HG03135 (cell line): ENCODE measurements at regions not wholly inside any gene's neighbourhood (a gene's known extent, or its start where the extent isn't known, plus 50 kb on each side); places are given as distances from the start of the nearest gene placed in this dataset.
A peak's percentile ranks its signal among the peaks of the same experiment; 100 is the strongest.

Experiments used
- ATAC-seq: cut with Tn5 transposase; IDR thresholded peaks from one replicate; pipeline ENCODE4 v1.9.1; 2021; ENCODE audit warnings: mild to moderate bottlenecking, moderate library complexity; ENCODE audit not compliant: unreplicated experiment

DNA sequence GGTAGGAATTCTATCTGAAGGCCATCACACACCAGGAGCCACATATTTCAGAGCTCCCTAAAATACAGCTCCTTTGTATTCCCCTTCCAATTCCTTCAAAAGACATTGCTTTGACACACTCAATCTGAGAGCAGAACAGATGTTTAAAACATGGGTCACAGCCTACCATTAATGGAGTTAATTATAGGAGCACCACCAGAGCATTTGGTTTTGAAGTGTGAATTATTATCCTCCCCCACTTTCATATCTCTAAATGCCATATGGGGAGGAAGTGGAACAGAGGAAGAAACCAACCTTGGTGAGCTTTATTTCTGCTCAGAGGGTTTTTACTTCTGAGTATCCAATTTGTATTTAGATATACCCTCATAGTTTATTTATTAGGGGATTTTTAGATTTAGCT, 50.7 kb upstream of the TNFRSF21 start:
- peak; percentile 57 for ATAC-seq

DNA sequence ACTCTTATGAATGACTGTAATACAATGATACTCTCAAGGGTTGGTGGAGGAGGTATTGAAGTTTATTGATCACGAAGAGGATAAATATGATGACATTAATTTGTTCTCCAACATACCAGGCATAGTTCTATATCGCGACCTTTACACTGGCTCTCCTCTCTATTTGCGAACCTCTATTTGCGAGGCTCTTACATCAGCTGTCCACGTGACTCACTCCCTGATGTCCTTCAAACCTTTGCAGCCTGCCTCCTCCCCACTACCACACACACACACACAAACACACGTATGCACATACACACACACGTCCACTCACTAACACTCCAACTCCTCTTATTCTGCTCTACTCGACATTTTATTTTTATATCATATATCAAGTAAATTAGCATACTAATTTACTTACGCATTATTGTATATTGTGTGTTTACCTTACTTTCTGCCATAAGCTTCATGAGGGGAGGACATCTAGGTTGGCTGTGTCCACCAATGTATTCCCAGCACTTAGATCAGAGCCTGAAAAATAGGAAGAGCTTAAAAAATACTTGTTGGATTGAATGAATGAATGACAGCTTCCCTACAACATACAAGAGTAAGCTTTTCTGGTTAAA, 53.3 kb upstream of the TNFRSF21 start:
- no peak for ATAC-seq

DNA sequence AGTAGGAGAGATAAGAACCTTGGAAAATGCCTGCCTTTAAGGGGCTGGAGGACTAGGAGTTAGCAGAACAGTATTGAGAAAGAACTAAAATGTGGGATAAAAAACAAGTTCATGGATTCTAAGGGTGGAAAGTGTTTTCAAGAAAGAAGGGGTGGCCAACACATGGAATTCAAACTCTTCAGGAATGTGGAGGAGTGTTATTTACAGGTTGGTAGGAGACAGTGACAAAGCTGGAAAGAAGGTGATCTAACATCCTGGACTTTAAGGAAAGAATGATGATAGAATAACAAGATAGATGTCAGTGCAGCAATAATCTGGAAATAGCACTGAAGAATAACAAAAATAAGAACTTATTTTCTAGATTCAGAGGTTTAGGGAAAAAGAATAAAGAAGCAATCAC, 54.0 kb upstream of the TNFRSF21 start:
- ATAC-seq: no peak

DNA sequence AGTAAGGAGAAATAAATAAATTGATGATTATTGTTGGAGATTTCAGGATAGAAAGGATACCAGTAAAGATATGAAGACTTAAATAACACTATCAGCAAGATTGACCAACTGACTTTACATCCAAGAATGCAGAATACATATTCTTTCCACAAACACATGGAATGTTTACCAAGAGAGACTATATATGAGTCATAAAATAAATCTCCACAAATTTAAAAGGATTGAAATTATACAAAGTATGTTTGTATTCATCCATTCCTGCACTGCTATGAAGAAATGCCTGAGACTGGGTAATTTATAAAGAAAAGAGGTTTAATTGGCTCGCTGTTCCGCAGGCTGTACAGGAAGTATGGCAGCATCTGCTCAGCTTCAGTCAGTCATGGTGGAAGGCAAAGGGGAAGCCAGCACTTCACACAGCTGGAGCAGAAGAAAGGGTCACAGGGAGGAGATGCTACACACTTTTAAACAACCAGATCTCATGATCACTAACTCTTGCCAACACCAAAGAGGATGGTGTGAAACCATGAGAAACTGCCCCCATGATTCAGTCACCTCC, 56.7 kb upstream of the TNFRSF21 start:
- ATAC-seq: no peak

DNA sequence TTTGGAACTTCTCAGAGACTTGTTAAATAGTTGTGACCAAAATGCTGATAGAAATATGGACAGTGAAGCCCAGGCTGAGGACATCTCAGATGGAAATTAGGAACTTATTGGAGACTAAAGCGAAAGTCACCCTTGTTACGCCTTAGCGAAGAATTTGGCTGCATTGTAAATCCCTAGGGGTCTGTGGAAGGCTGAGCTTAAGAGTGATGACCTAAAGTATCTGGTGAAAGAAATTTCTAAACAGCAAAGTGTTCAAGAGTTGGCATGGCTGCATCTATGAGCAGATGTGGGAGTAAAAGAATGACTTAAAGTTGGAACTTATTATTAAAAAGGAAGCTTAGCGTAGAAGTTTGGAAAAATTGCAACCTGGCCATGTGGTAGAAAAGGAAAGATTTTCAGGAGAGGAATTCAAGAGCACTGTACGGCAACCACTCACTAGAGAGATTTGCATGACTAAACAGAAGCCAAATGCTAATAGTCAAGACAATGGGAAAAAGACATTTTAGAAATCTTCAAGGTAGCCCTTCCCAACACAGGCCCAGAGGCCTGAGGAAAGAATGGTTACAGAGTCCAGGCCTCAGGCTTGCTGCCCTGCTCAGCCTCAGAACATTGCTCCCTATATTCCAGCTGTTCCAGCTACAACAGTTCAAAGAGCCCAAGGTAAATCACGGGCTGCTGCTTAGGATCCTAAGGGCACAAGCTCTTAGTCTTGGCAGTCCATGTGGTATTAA, 61.6 kb upstream of the TNFRSF21 start:
- ATAC-seq: no peak

DNA sequence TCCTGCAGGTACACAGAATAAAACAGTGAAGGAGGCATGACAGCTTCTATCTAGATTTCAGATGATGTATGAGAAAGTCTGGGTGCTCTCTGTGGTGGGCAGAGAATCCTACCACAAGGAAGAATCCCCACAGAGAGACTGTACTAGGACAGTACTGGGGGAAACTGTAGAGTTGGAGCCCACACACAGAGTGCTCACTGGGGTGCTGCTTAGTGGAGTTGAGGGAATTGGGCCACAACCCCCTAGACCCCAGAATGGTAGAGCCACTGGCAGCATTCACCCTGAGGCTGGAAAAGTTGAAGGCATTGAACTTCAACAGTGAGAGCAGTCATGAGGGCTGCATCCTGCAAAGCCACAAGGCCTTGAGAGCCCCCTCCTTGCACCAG, 62.2 kb upstream of the TNFRSF21 start:
- ATAC-seq: no peak

DNA sequence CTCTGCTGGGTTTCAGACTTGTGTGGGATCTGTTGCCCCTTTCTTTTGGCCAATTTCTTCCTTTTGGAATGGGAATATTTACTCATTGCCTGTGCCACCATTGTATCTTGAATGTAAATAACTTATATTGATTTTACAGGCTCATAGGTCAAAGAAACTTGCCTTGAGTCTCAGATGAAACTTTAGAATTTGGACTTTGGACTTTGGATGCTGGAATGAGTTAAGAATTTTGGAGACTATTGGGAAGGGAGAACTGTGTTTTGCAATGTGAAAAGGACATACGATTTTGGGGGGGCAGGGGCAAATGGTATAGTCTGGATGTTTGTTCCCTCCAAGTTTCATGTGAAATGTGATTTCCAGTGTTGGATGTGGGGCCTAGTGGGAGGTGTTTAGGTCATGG, 62.6 kb upstream of the TNFRSF21 start:
- ATAC-seq: no peak

DNA sequence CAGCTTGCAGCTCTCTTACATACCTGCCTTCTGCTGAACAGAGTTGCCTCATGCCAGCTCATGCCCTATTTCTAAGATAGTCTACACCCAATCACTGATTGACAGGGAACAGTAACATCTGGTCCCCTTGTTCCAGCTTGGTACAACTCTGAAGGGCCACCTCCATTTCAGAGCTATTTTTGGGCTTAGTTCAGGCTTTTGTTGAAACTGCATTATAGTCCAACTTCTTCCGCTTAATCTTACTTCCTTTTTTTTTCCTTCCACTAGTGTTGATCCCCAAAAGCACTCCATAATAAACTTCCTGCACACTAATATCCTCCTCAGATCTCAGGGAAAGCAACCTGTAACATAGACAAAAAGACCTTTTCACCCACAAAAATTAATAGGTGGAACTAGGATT, 65.7 kb upstream of the TNFRSF21 start:
- ATAC-seq: no peak

DNA sequence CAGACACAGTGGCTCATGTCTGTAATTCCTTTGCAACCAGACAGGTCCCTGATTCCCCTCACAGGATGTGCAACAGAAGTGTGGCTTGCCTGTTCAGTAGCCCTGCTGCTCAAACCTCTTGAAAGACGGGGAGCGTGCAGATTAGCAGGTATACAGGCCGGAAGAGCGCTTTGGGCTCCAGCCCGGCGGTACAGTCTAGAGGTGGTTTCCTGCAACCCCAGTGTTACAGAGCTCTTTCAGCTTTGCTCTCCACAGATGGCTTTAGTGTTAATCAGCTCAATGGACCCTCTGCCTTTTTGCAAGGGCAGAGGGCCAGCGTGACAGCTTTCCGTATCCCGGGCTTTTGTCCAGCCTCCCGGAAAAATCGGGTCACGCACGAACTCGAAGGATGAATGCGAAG, 67.2 kb upstream of the TNFRSF21 start:
- no peak for ATAC-seq

DNA sequence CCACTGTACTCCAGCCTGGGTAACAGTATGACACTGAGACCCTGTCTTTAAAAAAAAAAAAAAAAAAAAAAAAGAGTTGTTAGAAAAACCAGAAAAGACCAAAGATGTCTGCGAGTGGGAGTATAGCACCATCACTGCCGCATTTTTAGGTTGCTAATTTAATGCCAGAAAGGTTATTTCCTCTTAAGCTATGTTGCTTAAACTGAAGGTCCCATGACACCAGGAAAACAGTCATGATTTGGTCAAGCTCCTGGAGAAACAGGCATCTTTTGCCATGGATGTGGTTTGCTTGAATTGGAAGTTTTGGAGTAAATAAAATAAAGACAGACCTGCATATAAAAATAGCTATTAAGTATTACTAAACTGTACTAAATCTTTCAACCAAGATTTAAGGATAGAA, 68.3 kb upstream of the TNFRSF21 start:
- ATAC-seq: no peak

DNA sequence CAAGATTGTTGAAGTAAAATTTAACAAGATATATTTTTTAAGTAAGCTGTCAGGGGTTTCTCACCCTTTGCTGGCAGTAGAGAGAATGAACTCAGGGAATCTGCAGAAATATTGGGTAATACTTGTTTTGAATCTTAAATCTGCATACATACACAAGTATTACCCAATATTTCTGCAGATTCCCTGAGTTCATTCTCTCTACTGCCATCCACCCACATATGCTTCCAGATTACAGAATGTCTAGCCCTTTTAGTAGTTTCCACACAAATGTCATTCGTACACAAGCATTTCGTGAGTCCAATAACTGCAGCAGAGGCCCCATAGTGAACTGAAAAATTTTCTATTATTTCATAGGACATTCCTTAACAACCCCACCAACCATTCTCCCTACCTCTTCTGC, 69.6 kb upstream of the TNFRSF21 start:
- no peak for ATAC-seq

DNA sequence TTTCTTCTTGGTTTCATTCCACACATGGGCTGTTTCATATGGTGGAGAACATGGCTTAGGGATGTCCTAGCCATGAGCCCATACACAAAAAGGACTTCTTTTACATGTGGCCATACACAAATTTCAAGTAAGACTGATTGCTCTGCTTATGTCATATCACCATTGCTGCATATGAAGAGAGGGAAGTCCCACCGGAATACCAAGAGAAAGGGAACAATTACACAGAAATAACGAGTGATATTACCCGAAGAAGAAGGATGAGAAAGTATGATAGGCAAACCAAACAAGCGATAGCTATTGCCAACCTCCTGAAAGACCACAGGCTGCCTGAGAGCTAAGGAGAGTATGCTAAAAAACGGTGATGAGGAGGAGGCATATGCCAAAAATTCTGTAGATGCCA, 70.5 kb upstream of the TNFRSF21 start:
- no peak for ATAC-seq

DNA sequence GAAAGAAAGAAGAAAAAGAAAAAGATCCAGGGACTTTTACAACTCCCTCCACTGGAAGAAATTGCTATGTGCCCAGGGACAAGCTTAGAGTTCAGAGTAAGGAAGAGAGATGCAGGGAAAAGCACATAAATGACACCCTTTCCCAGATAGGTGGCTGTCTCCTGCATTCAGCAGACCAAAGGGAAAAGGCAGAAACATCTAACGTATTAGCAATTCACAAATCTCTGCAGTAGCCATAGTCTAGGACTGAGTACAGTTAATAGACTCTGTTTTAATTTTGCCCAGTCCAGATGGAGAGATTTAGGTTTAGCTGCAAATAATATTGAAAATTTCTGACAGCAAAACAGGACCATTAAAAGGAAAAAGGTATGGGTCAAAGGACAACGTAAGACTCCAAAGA, 71.3 kb upstream of the TNFRSF21 start:
- no peak for ATAC-seq

DNA sequence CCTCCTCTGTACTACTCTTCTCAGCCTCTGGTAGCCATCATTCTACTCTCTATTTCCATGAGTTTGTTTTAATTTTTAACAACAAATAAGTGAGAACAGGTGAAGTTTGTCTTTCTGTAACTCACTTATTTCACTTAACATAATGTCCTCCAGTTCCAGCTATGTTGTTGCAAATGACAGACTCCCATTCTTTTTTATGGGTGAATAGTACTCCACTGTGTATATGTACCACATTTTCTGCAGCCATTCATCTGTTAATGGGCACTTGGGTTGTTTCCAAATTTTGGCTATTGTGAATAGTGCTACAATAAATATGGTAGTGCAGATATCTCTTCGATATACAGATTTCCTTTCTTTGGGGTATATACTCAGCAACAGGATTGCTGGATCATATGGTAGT, 73.7 kb upstream of the TNFRSF21 start:
- no peak for ATAC-seq

DNA sequence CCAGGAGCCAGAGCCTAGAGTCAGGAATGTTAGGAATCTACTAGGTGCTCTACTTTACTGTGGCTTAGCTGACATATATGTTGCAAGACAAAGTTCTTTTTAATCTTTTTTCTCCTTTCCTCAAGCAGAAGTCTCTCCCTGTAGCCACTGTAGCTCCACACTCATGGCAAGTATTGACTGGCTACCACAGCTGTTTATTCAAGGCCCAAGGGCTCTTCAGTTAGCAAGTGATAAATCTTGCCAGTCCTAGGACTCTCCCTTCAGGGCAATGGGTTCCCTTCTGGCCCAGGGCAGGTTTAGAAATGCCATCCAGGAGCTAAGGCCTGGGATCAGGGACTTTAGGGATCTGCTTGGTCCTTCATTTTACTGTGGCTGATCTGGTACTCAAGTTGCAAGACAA, 82.0 kb upstream of the TNFRSF21 start:
- ATAC-seq: no peak

DNA sequence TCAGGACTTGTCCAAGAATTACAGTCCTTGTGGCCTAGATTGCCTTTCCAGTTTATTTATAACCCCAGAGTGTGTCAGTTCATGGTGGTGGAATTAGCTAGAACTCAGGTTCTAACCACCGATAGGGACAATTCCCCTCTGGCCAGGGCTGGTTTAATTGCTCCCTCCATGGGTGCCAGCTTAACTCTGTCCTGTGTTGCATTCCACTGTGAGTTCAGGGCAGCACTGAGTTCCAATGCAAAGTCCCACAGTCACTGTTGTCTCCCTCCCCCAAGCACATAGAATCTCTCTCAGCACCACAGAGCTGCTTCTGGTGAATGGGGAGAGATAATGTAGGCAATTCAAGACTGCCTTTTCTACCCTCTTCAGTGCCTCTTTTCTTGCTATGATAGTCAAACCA, 82.5 kb upstream of the TNFRSF21 start:
- no peak for ATAC-seq

DNA sequence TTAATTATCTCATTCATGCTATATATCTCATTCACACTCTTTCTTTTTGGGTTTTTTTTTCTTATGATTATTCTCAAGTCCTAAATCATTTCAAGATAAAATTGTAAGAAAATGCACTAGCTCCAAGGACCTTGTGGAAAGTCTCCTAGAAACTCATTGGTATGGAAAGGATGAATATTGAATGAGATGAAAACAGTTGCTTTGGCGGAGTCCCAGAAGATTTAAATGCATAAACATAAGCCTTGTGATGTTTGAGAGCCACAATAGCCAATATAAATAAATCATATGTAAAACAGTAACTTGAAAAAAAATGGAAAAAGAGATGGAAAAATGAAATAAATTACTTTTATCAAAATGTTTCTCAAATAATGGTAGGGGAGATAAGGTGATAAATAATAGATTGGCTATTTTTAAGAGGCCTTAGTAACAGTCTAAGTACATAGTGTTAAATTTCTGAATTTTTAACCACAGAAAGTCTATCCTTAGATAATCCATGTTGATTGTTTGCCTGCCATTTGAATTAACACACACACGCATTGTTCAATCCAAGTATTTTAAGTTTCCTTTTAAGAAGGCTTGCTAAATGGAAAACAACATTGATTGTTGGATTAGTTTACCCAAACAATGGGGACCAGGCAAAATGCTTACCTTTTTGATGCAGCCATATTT, 81.1 kb upstream of the CD2AP start:
- ATAC-seq: no peak

DNA sequence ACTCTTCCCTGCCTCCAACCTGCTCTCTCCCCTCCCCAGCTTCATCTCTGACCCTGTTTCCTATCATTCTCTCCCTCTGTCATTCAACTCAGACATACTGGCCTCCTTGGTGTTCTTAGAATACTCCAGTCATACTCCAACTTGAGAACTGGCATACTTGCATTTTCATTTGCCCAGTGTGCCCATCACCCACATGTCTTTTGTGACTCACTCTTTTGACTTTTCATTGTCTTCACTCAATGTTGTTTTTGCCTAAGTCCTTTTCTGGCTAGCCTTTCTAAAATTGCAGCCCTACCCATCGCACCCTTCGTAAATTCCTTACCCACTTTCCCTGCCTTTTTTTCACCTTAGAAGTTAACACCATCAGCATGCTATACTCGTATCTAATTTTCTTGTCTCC, 77.0 kb upstream of the CD2AP start:
- ATAC-seq: no peak

DNA sequence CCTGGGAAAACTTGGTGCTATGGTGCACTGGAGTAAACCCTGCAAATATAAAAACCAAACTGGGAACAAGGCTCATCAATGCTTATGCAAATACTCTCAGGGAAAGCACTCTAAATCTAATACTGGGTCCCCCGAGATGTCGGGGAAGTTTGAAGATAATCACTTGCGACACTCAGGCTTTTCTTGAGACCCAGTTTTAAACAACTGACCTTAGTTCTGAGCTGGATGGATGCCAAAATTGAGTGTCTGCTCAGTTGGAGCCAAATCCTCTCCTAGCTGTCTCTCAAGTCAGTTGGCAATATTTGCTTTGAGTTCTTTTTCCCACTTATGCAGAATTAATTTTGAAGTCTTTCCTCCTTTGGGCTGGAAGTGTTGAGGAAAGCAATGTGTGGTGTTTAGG, 75.5 kb upstream of the CD2AP start:
- no peak for ATAC-seq

DNA sequence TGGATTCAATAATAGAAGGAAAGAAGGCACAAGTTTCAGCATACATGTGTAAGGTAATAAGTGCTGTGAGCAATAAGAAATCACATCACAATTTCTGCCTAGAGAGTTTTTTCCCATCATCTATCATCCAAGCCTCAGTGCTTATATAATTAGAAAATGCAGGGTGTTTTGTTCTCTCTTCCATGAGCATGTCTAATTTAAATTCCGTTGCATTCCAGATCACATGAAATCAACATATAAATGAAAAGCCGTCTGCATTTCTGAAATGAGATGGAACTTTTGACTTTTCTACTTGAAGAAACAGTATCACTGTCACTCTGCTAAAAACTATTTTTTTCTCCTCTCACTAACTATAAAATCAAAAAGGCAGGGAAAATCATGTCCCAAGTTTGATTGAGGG, 74.5 kb upstream of the CD2AP start:
- ATAC-seq: no peak

DNA sequence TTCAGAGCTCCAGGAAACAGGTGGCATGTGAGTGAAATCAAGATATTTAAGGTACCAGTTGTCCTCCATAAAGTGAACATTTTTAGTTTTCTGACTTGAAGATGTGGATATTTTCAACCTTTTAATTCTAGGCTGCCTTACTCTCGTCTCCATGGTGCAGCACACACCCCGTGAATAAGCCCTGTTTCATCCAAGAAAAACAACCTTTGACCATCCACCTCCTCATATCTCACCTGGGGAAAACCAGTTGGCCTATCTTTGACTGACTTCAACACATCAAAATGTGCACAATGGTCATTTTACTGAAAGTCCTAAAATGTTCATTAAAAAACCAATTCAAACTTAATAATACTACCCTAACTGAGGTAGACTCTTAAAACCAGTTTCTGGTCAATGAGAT, 73.8 kb upstream of the CD2AP start:
- no peak for ATAC-seq

DNA sequence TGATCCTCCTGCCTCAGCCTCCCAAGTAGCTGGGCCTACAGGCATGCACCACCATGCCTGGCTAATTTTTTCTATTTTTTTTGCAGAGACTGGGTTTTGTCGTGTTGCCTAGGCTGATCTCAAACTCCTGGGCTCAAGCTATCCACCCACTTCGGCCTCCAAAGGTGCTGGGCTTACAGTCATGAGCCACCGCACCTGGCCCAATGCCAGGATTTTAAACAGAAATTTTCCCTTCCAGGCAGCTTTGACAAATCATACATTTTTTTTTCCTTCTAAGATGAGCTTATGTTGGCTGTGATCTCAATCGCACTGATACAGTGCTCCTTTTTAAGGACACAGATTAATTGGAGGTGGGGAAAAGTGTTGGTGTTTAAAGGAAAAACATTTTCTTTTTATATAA, 73.2 kb upstream of the CD2AP start:
- no peak for ATAC-seq
